GM18508 (cell line): ENCODE measurements at regions not wholly inside any gene's neighbourhood (a gene's known extent, or its start where the extent isn't known, plus 50 kb on each side); places are given as distances from the start of the nearest gene placed in this dataset.
"Not testable (repeated sequence)": the region's sequence is repeated elsewhere in the genome, so short reads cannot be mapped to it uniquely, and the experiment has no call there.

Experiments used
- ATAC-seq: cut with Tn5 transposase; IDR thresholded peaks from one replicate; pipeline ENCODE4 v1.9.1; 2021; ENCODE audit warnings: moderate number of reproducible peaks; ENCODE audit not compliant: insufficient read depth, unreplicated experiment

GRCh38 chr11:104705490-104706190 lies 192.6 kb downstream of the CASP12 start:
- ATAC-seq: peak; percentile 99

GRCh38 chr11:104704888-104705287 lies 193.4 kb downstream of the CASP12 start:
- ATAC-seq: no peak

GRCh38 chr11:104704146-104704830 lies 194.0 kb downstream of the CASP12 start:
- ATAC-seq: no peak

GRCh38 chr11:104700609-104701008 lies 197.7 kb downstream of the CASP12 start:
- ATAC-seq: no peak

GRCh38 chr11:104699981-104700380 lies 198.3 kb downstream of the CASP12 start:
- ATAC-seq: no peak

- no peak for ATAC-seq
Observed at GRCh38 chr11:104695065-104695463, 203.2 kb downstream of the CASP12 start.

GRCh38 chr11:104694259-104695064 lies 203.8 kb downstream of the CASP12 start:
- no peak for ATAC-seq

GRCh38 chr11:104692751-104693150 lies 205.5 kb downstream of the CASP12 start:
- no peak for ATAC-seq

GRCh38 chr11:104691129-104691528 lies 207.1 kb downstream of the CASP12 start:
- no peak for ATAC-seq

GRCh38 chr11:104690241-104690640 lies 208.0 kb downstream of the CASP12 start:
- ATAC-seq: no peak

GRCh38 chr11:104688731-104689130 lies 209.5 kb downstream of the CASP12 start:
- no peak for ATAC-seq

GRCh38 chr11:104682206-104682605 lies 216.1 kb downstream of the CASP12 start:
- ATAC-seq: no peak

GRCh38 chr11:104679258-104679657 lies 219.0 kb downstream of the CASP12 start:
- ATAC-seq: no peak

GRCh38 chr11:104678408-104678807 lies 219.9 kb downstream of the CASP12 start:
- ATAC-seq: no peak

GRCh38 chr11:104677069-104677468 lies 221.2 kb downstream of the CASP12 start:
- ATAC-seq: not testable (repeated sequence)

- no peak for ATAC-seq
Observed at GRCh38 chr11:104672897-104673296, 225.4 kb downstream of the CASP12 start.

- ATAC-seq: no peak
Observed at GRCh38 chr11:104668797-104669463, 229.3 kb downstream of the CASP12 start.

- ATAC-seq: no peak
Observed at GRCh38 chr11:104666624-104667023, 231.6 kb downstream of the CASP12 start.

- ATAC-seq: no peak
Observed at GRCh38 chr11:104665641-104666040, 232.6 kb downstream of the CASP12 start.
